Muscle layer of colon (tissue), 2 donors: ENCODE measurements at regions not wholly inside any gene's neighbourhood (a gene's known extent, or its start where the extent isn't known, plus 50 kb on each side); places are given as distances from the start of the nearest gene placed in this dataset.

Experiments
- H3K27ac ChIP-seq: one replicate; pipeline ENCODE4 v1.7.0; 2013; ENCODE audit warnings: low read depth, mild to moderate bottlenecking, low read length, moderate library complexity
- H3K27me3 ChIP-seq, 2 donors: one replicate each; pipeline ENCODE4 v1.7.0; 2013; ENCODE audit warnings: low read length in 2 of 2, mild to moderate bottlenecking in 2 of 2; ENCODE audit not compliant: insufficient read depth in 2 of 2, control insufficient read depth in 1 of 2
- H3K36me3 ChIP-seq: one replicate; pipeline ENCODE4 v1.7.0; 2013; ENCODE audit warnings: mild to moderate bottlenecking, low read length; ENCODE audit not compliant: insufficient read depth
- H3K4me1 ChIP-seq: one replicate; pipeline ENCODE4 v1.7.0; 2013; ENCODE audit warnings: mild to moderate bottlenecking, low read length; ENCODE audit not compliant: insufficient read depth
- H3K4me3 ChIP-seq, 2 donors: one replicate each; pipeline ENCODE4 v1.7.0; 2013; ENCODE audit warnings: low read length in 2 of 2, low read depth in 1 of 2, mild to moderate bottlenecking in 1 of 2, moderate library complexity in 1 of 2
- H3K9ac ChIP-seq: one replicate; pipeline ENCODE4 v1.7.0; 2013; ENCODE audit warnings: low read length
- H3K9me3 ChIP-seq: one replicate; pipeline ENCODE4 v1.7.0; 2013; ENCODE audit warnings: mild to moderate bottlenecking, low read length
- donor health status: abdominal sarcoma.
- donor health status: Adenocarcinoma of cecum.

GRCh38 chr3:144458283-144458682 is 486.7 kb downstream of the DIPK2A start:
- Histone ChIP-seq H3K9ac (no peak overlapping the region), H3K27ac (no peak overlapping the region), H3K9me3 (no peaks in the 10 kb centered on the region), H3K4me3 (no peak overlapping the region), H3K36me3 (no peaks in the 10 kb centered on the region), H3K27me3 (no peaks in the 10 kb centered on the region), H3K4me1 (no peaks in the 10 kb centered on the region)

GRCh38 chr3:144462337-144462736 is 490.7 kb downstream of the DIPK2A start:
- no peaks in the 10 kb centered on the region for H3K4me1 ChIP-seq
- H3K36me3 ChIP-seq: no peaks in the 10 kb centered on the region
- no peak overlapping the region for H3K9ac ChIP-seq
- no peak overlapping the region for H3K4me3 ChIP-seq
- no peaks in the 10 kb centered on the region for H3K9me3 ChIP-seq
- no peak overlapping the region for H3K27ac ChIP-seq
- H3K27me3 ChIP-seq: no peaks in the 10 kb centered on the region

- no peak overlapping the region for H3K4me3 ChIP-seq
- no peak overlapping the region for H3K9ac ChIP-seq
- H3K27me3 ChIP-seq: no peaks in the 10 kb centered on the region
- no peaks in the 10 kb centered on the region for H3K4me1 ChIP-seq
- no peak overlapping the region for H3K27ac ChIP-seq
- H3K9me3 ChIP-seq: no peaks in the 10 kb centered on the region
- no peaks in the 10 kb centered on the region for H3K36me3 ChIP-seq
Observed at GRCh38 chr3:144463911-144464310, 492.3 kb downstream of the DIPK2A start.

- Histone ChIP-seq H3K9ac (no peak overlapping the region), H3K27me3 (no peaks in the 10 kb centered on the region), H3K4me3 (no peak overlapping the region), H3K9me3 (no peaks in the 10 kb centered on the region), H3K36me3 (no peaks in the 10 kb centered on the region), H3K4me1 (no peaks in the 10 kb centered on the region), H3K27ac (no peak overlapping the region)
Observed at GRCh38 chr3:144466114-144466513, 494.5 kb downstream of the DIPK2A start.

GRCh38 chr3:144466540-144466939 is 494.9 kb downstream of the DIPK2A start:
- Histone ChIP-seq H3K9me3 (no peaks in the 10 kb centered on the region), H3K36me3 (no peaks in the 10 kb centered on the region), H3K4me3 (no peak overlapping the region), H3K27ac (no peak overlapping the region), H3K27me3 (no peaks in the 10 kb centered on the region), H3K9ac (no peak overlapping the region), H3K4me1 (no peaks in the 10 kb centered on the region)

DNA sequence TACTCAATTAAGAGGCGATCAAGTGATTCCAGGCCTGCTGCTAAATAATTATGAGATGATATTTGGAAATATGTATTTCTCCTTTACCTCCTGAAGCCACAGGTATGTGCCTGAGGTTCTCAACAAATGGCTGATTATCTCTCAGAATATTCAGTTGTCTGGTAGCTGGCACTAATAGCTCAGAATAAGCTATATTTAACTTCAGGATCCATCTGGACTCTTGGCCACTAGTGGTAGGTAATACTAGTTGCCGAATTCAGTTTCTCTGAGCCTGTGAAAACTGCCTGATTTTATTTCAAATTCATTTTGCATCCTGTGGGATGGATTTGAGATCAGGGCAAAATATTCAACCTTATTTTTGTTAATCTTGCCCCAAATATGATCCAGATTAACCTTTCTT is 499.0 kb downstream of the DIPK2A start:
- Histone ChIP-seq H3K4me1 (no peaks in the 10 kb centered on the region), H3K9ac (no peak overlapping the region), H3K27me3 (no peaks in the 10 kb centered on the region), H3K4me3 (no peak overlapping the region), H3K9me3 (no peaks in the 10 kb centered on the region), H3K36me3 (no peaks in the 10 kb centered on the region), H3K27ac (no peak overlapping the region)

DNA sequence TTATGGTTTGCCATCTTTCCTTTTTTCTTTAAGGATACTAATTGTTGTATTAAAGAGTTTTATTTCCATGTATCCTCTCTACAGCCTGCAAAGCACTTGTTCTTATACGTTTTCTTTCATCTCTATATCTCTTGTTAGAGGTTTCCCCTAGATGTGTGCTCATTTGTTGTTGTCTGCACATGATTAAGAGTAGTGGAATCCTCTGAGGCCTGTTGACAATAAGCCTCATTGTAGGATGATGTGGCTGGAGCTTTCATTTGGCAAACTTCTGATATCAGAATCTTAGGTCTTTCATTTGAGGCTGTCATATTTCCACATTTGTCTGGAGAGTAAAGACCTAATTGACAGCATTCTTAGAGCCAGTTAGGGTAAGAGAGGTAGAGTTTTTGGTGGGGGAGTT is 506.0 kb downstream of the DIPK2A start:
- Histone ChIP-seq H3K27me3 (no peaks in the 10 kb centered on the region), H3K9me3 (no peaks in the 10 kb centered on the region), H3K27ac (no peak overlapping the region), H3K4me3 (no peak overlapping the region), H3K9ac (no peak overlapping the region), H3K4me1 (no peaks in the 10 kb centered on the region), H3K36me3 (no peaks in the 10 kb centered on the region)

- H3K4me3 ChIP-seq: no peak overlapping the region
- H3K9ac ChIP-seq: no peak overlapping the region
- no peaks in the 10 kb centered on the region for H3K4me1 ChIP-seq
- H3K27ac ChIP-seq: no peak overlapping the region
- no peaks in the 10 kb centered on the region for H3K27me3 ChIP-seq
- H3K36me3 ChIP-seq: no peaks in the 10 kb centered on the region
- H3K9me3 ChIP-seq: no peaks in the 10 kb centered on the region
Observed at GRCh38 chr3:144480416-144480919, 508.8 kb downstream of the DIPK2A start.

GRCh38 chr3:144482876-144483275 is 511.3 kb downstream of the DIPK2A start:
- Histone ChIP-seq H3K27ac (no peak overlapping the region), H3K4me1 (no peaks in the 10 kb centered on the region), H3K36me3 (no peaks in the 10 kb centered on the region), H3K4me3 (no peak overlapping the region), H3K9me3 (no peaks in the 10 kb centered on the region), H3K9ac (no peak overlapping the region), H3K27me3 (no peaks in the 10 kb centered on the region)

DNA sequence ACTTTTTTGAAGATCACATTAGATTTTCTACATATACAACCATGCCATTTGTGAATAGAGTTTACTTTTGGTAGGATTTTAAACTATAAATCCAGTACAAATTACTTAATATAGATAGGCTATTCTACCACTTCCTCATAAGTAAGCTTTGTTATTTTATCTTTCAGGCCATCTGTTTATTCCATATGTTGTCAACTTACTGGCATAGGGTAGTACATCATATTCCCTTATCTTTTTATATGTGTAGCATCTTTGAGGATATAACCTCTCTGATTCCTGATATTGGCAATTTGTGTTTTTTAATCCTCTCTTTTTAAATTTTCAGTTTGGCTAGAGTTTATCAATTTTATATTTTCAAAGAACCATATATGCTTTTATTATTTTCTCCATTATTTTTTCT is 515.4 kb downstream of the DIPK2A start:
- Histone ChIP-seq H3K36me3 (no peaks in the 10 kb centered on the region), H3K4me1 (no peaks in the 10 kb centered on the region), H3K4me3 (no peak overlapping the region), H3K9me3 (no peaks in the 10 kb centered on the region), H3K27me3 (no peaks in the 10 kb centered on the region), H3K27ac (no peak overlapping the region), H3K9ac (no peak overlapping the region)

DNA sequence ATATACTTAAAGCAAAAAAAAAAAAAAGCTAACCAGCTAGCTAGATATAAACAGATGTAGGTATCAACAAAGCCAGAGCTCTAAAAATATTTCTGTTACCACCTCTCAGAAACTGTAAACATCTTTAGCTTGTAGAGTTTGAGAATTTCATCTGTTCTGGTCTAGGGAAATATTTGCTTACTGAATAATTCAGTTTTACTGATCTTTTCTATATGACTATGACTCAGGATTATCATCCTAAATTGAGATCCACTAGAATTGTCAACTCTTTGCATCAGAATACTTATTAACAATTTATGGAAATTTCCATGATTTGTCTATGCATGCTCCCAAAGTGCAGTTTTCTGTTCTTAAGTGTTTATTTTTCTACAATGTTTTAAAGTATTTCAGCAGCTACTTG is 517.3 kb downstream of the DIPK2A start:
- Histone ChIP-seq H3K4me3 (no peak overlapping the region), H3K9ac (no peak overlapping the region), H3K36me3 (no peaks in the 10 kb centered on the region), H3K27me3 (no peaks in the 10 kb centered on the region), H3K9me3 (no peaks in the 10 kb centered on the region), H3K27ac (no peak overlapping the region), H3K4me1 (no peaks in the 10 kb centered on the region)

- no peaks in the 10 kb centered on the region for H3K27me3 ChIP-seq
- H3K9ac ChIP-seq: no peak overlapping the region
- no peak overlapping the region for H3K4me3 ChIP-seq
- H3K4me1 ChIP-seq: no peaks in the 10 kb centered on the region
- H3K27ac ChIP-seq: no peak overlapping the region
- no peaks in the 10 kb centered on the region for H3K9me3 ChIP-seq
- no peaks in the 10 kb centered on the region for H3K36me3 ChIP-seq
Observed at GRCh38 chr3:144491333-144491732, 519.7 kb downstream of the DIPK2A start.
